GM21526 (cell line): ENCODE measurements at regions not wholly inside any gene's neighbourhood (a gene's known extent, or its start where the extent isn't known, plus 50 kb on each side); places are given as distances from the start of the nearest gene placed in this dataset.
"Not testable (repeated sequence)": the region's sequence is repeated elsewhere in the genome, so short reads cannot be mapped to it uniquely, and the experiment has no call there.

Experiments
- ATAC-seq: cut with Tn5 transposase; IDR thresholded peaks from one replicate; pipeline ENCODE4 v1.9.1; 2021; ENCODE audit warnings: moderate library complexity; ENCODE audit not compliant: unreplicated experiment, low FRiP score

- not testable (repeated sequence) for ATAC-seq
Observed at GRCh38 chr4:3919509-3919908, 153.3 kb downstream of the ADRA2C start.

- not testable (repeated sequence) for ATAC-seq
Observed at GRCh38 chr4:3921902-3922301, 155.7 kb downstream of the ADRA2C start.

DNA sequence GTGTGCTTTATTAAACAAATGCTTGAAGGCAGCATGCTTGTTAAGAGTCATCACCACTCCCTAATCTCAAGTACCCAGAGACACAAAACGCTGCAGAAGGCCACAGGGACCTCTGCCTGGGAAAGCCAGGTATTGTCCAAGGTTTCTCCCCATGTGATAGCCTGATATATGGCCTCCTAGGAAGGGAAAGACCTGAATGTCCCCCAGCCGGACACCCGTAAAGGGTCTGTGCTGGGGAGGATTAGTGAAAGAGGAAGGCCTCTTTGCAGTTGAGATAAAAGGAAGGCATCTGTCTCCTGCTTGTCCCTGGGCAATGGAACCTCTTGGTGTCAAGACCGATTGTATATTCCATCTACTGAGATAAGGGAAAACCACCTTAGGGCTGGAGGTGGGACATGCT, 159.7 kb downstream of the ADRA2C start:
- ATAC-seq = not testable (repeated sequence)

- ATAC-seq = not testable (repeated sequence)
Observed at GRCh38 chr4:3926271-3926670, 160.1 kb downstream of the ADRA2C start.

GRCh38 chr4:3926969-3927755, 161.0 kb downstream of the ADRA2C start:
- not testable (repeated sequence) for ATAC-seq

DNA sequence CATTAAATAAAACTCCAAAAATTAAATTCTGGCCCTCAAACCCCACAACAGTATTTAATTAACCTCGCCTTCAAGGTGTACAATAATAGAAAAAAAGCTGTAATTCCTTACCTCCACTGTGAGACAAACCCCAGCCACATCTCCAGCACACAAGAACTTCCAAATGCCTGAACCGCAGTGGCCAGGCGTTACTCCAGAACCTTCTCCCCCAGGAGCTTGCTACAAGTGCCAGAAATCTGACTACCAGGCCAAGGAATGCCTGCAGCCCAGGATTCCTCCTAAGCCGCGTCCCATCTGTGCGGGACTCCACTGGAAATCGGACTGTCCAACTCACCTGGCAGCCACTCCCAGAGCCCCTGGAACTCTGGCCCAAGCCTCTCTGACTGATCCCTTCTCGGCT, 163.2 kb downstream of the ADRA2C start:
- ATAC-seq = not testable (repeated sequence)

- not testable (repeated sequence) for ATAC-seq
Observed at GRCh38 chr4:3932734-3933133, 166.5 kb downstream of the ADRA2C start.

DNA sequence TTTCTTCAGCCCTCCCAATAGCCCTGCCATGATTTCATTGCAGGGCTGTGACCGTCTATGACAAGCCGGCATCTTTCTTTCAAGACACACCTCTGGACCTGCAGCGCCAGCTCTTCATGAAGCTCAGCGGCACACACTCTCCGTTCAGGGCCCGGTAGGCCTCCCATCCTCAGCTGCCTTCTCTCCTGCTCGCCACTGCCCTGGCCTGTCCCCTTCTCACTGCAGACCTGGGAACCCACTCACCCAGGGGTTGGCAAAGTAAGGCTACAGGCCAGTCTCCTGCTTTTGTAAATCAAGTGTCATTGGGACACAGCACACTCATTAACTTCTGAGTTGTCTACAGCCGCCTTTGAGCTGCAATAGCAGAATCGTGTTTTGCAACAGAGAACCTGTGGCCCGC, 169.2 kb downstream of the ADRA2C start:
- ATAC-seq = not testable (repeated sequence)

GRCh38 chr4:3936184-3936583, 170.0 kb downstream of the ADRA2C start:
- no peak for ATAC-seq

GRCh38 chr4:3937849-3938562, 171.8 kb downstream of the ADRA2C start:
- ATAC-seq = not testable (repeated sequence)

- not testable (repeated sequence) for ATAC-seq
Observed at GRCh38 chr4:3938676-3939075, 172.5 kb downstream of the ADRA2C start.

GRCh38 chr4:3939954-3940591, 173.9 kb downstream of the ADRA2C start:
- ATAC-seq = not testable (repeated sequence)

DNA sequence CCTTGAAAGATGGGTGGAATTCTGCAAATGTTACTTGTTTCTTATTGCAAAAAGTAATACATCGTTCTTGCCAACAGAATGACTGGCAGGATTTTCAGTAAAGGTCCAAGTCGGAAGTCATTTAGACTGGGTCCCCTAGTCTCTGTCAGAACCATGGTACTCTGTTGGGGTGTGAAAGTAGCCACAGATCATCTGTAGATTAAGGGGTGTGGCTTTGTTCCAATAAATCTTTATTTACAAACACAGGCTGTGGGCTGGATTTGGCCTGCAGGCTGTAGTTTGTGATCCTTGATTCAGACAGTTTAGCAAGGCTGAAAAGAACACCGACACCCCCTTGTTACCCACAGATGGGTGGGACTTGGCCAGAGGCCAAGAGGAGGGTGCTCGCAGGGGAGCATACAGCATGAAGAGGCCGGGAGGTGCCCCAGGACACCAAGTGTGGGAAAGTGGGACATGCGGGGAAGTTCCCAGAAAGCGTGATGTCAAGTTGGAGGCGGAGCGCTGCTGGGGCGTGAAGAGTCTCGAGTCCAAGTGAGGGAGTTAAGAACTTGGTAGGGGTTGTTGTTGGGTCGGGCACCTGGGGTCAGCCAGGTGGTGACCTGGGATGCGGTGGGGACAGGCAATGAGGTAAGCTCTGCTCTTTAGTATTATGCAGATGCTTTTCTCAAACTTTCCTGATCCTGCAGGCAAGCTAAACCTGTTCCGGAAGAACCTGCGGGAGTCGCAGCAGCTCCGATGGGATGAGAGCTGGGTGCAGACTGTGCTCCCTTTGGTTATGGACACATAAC, 175.7 kb downstream of the ADRA2C start:
- ATAC-seq = not testable (repeated sequence)

DNA sequence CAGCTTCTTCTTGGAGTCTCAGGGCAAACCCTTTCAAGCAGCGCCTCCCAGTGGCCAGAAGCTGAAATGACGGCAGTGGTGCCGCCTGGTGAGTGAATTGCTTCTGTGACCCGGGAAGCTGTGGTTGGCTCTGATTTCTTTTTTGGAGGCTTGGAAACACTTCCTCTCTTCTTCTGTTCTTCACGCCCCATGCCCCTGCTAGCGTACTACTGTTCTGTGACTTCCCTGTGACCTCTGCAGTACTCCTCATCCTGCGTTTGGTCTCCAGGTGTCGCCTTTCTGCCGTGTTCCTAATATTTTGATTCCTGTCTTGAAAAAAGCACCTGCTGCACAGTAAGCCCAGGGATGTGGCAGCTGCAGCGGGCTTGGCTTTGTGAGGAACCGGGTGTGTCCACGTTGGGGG, 176.4 kb downstream of the ADRA2C start:
- ATAC-seq = not testable (repeated sequence)

- not testable (repeated sequence) for ATAC-seq
Observed at GRCh38 chr4:3943051-3943450, 176.9 kb downstream of the ADRA2C start.

GRCh38 chr4:3945511-3946290, 179.5 kb downstream of the ADRA2C start:
- ATAC-seq = no peak

- not testable (repeated sequence) for ATAC-seq
Observed at GRCh38 chr4:3946553-3946952, 180.4 kb downstream of the ADRA2C start.

GRCh38 chr4:3947761-3948160, 181.6 kb downstream of the ADRA2C start:
- not testable (repeated sequence) for ATAC-seq

DNA sequence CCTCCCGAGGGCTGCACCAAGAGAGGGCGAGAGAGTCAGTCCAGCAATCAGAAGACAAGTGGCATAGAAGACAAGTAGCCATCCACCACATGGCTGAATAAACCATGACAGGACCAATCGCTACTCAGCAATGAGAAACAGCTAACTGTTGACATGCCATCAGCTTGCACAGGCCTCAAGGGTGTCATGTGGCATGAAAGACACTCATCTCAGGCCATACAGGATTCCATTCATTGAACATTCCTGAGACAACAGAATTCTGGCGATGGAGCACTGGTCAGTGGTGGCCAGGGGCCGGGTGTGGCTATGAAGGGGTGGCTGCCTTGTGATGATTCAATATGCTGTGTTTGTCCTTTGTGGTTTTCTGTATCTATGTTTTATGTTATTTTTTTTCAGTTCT, 182.0 kb downstream of the ADRA2C start:
- not testable (repeated sequence) for ATAC-seq

- ATAC-seq = not testable (repeated sequence)
Observed at GRCh38 chr4:3949916-3950315, 183.7 kb downstream of the ADRA2C start.
